Left lobe of liver (tissue), 2 donors: ENCODE measurements at regions not wholly inside any gene's neighbourhood (a gene's known extent, or its start where the extent isn't known, plus 50 kb on each side); places are given as distances from the start of the nearest gene placed in this dataset.

Experiments
- ATAC-seq: fragments of 200-7000 bp; cut with Tn5 transposase; one replicate; pipeline ENCODE4 v1.9.1; 2020; ENCODE audit warnings: mild to moderate bottlenecking, moderate library complexity
- DNase-seq: peaks from one replicate; pipeline ENCODE4 v3.0.0-alpha.2; 2020; ENCODE audit warnings: low spot score
- donor health status: DM: no; HTN: no; CAD: no; lungs with moderate emphysema.
- donor health status: DM: no; HTN: yes; CAD: no.

GRCh38 chr9:108681851-108682590 lies 173.8 kb downstream of the ACTL7B start:
- no peak for ATAC-seq

GRCh38 chr9:108680946-108681345 lies 174.8 kb downstream of the ACTL7B start:
- ATAC-seq (no peak), DNase-seq (no peak)

More at GRCh38 chr9:108681851-108682590, 173.8 kb downstream of the ACTL7B start:
- DNase-seq, result no peak

GRCh38 chr9:108677776-108678175 lies 178.0 kb downstream of the ACTL7B start:
- no peak for ATAC-seq
- DNase-seq, result no peak

- ATAC-seq (no peak), DNase-seq (no peak)
Measured at GRCh38 chr9:108676355-108676754, 179.4 kb downstream of the ACTL7B start.

- ATAC-seq, result no peak
- no peak for DNase-seq
Measured at GRCh38 chr9:108675708-108676107, 180.1 kb downstream of the ACTL7B start.

- no peak for DNase-seq
- no peak for ATAC-seq
Measured at GRCh38 chr9:108674766-108675530, 180.8 kb downstream of the ACTL7B start.

GRCh38 chr9:108673386-108673785 lies 182.4 kb downstream of the ACTL7B start:
- DNase-seq (no peak), ATAC-seq (no peak)

GRCh38 chr9:108672475-108673190 lies 183.2 kb downstream of the ACTL7B start:
- no peak for DNase-seq

GRCh38 chr9:108671794-108672193 lies 184.0 kb downstream of the ACTL7B start:
- ATAC-seq, result no peak

More at GRCh38 chr9:108672475-108673190, 183.2 kb downstream of the ACTL7B start:
- ATAC-seq, result no peak

GRCh38 chr9:108671176-108671575 lies 184.6 kb downstream of the ACTL7B start:
- DNase-seq (no peak), ATAC-seq (no peak)

More at GRCh38 chr9:108671794-108672193, 184.0 kb downstream of the ACTL7B start:
- no peak for DNase-seq

- DNase-seq, result no peak
- no peak for ATAC-seq
Measured at GRCh38 chr9:108668938-108669335, 186.8 kb downstream of the ACTL7B start.

- ATAC-seq (no peak), DNase-seq (no peak)
Measured at GRCh38 chr9:108668191-108668937, 187.4 kb downstream of the ACTL7B start.

- DNase-seq (no peak), ATAC-seq (no peak)
Measured at GRCh38 chr9:108666240-108666784, 189.5 kb downstream of the ACTL7B start.

GRCh38 chr9:108665521-108666239 lies 190.1 kb downstream of the ACTL7B start:
- ATAC-seq (no peak), DNase-seq (no peak)

- ATAC-seq (no peak), DNase-seq (no peak)
Measured at GRCh38 chr9:108664309-108665255, 191.2 kb downstream of the ACTL7B start.

GRCh38 chr9:108663422-108663821 lies 192.4 kb downstream of the ACTL7B start:
- no peak for ATAC-seq

GRCh38 chr9:108662956-108663355 lies 192.8 kb downstream of the ACTL7B start:
- DNase-seq (no peak), ATAC-seq (no peak)

More at GRCh38 chr9:108663422-108663821, 192.4 kb downstream of the ACTL7B start:
- DNase-seq, result no peak

- no peak for DNase-seq
- ATAC-seq, result no peak
Measured at GRCh38 chr9:108662091-108662875, 193.5 kb downstream of the ACTL7B start.
